ENCODE measurements at regions not wholly inside any gene's neighbourhood (a gene's known extent, or its start where the extent isn't known, plus 50 kb on each side); places are given as distances from the start of the nearest gene placed in this dataset.

DNA sequence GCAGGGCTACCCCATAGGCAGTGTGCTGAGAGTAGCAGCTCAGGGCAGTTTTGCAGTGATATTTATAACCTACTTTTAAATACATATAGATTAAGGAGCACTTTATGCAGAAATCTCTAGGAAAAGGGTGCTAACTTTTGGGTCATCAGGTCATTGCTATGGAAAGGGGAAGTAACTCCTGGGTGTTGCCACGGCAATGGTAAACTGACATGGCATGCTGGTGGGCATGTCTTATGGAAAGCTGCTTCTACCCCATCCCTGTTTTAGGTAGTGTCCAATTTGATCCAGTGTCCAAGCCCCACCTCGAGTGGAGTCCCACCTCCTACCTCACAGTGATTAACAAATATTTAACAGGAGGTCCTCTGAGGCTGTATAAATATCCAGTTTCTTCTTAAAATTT, 56.8 kb upstream of the XPA start:
- Histone ChIP-seq H3K4me2 (ENCODE audit: low read length) (no peak overlapping the region), H3K27ac (ENCODE audit: low read depth, low read length, poor library complexity, severe bottlenecking) (no peak overlapping the region), H3K9ac (ENCODE audit: low read length) (no peak overlapping the region), H3K79me2 (ENCODE audit: insufficient read depth, low read length) (no peaks in the 10 kb centered on the region), H3K4me3 (ENCODE audit: low read depth, low read length, poor library complexity, severe bottlenecking) (no peak overlapping the region), H3K4me1 (ENCODE audit: insufficient read depth, low read length, severe bottlenecking) (no peaks in the 10 kb centered on the region), H3K36me3 (ENCODE audit: insufficient read depth, low read length) (no peaks in the 10 kb centered on the region), H4K20me1 (ENCODE audit: insufficient read depth, low read length) (no peaks in the 10 kb centered on the region), H3K27me3 (ENCODE audit: insufficient read depth, low read length) (0 out of 2 replicates have a peak, but pooled peaks cover 4% of the 10 kb centered on the region), H2AFZ (ENCODE audit: low read length) (no peak overlapping the region), H3F3A (ENCODE audit: insufficient read depth, low read length) (no peaks in the 10 kb centered on the region), H3K9me3 (ENCODE audit: low read length) (no peaks in the 10 kb centered on the region), H3K9me2 (ENCODE audit: low read depth, low read length) (no peaks in the 10 kb centered on the region)
- TF ChIP-seq CTCF (IDR thresholded peaks at IDR 0.05; ENCODE audit: low read length) (no peak), EZH2 (IDR thresholded peaks at IDR 0.05; ENCODE audit: borderline replicate concordance, low read length) (no peak)

DNA sequence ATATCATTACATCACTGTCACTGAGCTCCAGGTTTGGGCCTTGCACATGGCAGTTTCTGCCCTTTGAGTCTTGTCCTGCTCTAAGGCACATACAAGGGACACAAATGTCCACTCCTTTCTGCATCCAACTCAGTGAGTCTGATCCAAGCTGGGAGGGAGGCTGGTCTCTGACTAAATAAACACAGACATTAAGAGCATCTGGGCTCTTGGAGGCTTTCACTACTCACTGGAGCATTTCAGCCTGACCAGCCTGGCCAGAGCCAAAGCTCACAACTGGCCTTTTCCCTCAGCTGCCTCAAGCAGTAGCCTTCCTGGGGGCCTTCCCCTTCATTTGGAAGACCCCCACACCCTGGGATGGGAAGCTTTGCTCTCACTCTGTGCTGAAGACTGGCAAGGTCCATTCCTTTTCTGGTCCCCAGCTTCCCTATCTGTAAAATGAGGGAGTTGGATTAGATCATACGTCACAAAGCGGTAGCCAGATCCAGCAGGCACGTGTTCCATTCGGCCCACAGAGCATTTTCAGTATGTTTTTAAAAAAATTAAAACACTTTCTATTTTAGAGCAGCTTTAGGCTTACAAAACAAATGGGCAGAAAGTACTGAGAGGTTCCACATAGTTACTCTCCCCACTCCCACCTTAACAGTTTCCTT, 58.6 kb upstream of the XPA start:
- Histone ChIP-seq H4K20me1 (ENCODE audit: insufficient read depth, low read length) (no peaks in the 10 kb centered on the region), H3F3A (ENCODE audit: insufficient read depth, low read length) (no peaks in the 10 kb centered on the region), H3K4me1 (ENCODE audit: insufficient read depth, low read length, severe bottlenecking) (no peaks in the 10 kb centered on the region), H3K9ac (ENCODE audit: low read length) (no peak overlapping the region), H2AFZ (ENCODE audit: low read length) (no peak overlapping the region), H3K27ac (ENCODE audit: low read depth, low read length, poor library complexity, severe bottlenecking) (no peak overlapping the region), H3K36me3 (ENCODE audit: insufficient read depth, low read length) (no peaks in the 10 kb centered on the region), H3K4me3 (ENCODE audit: low read depth, low read length, poor library complexity, severe bottlenecking) (no peak overlapping the region), H3K27me3 (ENCODE audit: insufficient read depth, low read length) (no peaks in the 10 kb centered on the region), H3K9me3 (ENCODE audit: low read length) (no peaks in the 10 kb centered on the region), H3K9me2 (ENCODE audit: low read depth, low read length) (no peaks in the 10 kb centered on the region), H3K79me2 (ENCODE audit: insufficient read depth, low read length) (no peaks in the 10 kb centered on the region), H3K4me2 (ENCODE audit: low read length) (no peak overlapping the region)
- TF ChIP-seq CTCF (IDR thresholded peaks at IDR 0.05; ENCODE audit: low read length) (no peak), EZH2 (IDR thresholded peaks at IDR 0.05; ENCODE audit: borderline replicate concordance, low read length) (no peak)

- Histone ChIP-seq H3K4me3 (ENCODE audit: low read depth, low read length, poor library complexity, severe bottlenecking) (no peak overlapping the region), H3K9ac (ENCODE audit: low read length) (no peak overlapping the region), H3K9me3 (ENCODE audit: low read length) (no peaks in the 10 kb centered on the region), H2AFZ (ENCODE audit: low read length) (no peak overlapping the region), H3K27me3 (ENCODE audit: insufficient read depth, low read length) (no peaks in the 10 kb centered on the region), H3K27ac (ENCODE audit: low read depth, low read length, poor library complexity, severe bottlenecking) (no peak overlapping the region), H3K79me2 (ENCODE audit: insufficient read depth, low read length) (no peaks in the 10 kb centered on the region), H3F3A (ENCODE audit: insufficient read depth, low read length) (no peaks in the 10 kb centered on the region), H3K9me2 (ENCODE audit: low read depth, low read length) (no peaks in the 10 kb centered on the region), H3K4me2 (ENCODE audit: low read length) (no peak overlapping the region), H3K4me1 (ENCODE audit: insufficient read depth, low read length, severe bottlenecking) (no peaks in the 10 kb centered on the region), H3K36me3 (ENCODE audit: insufficient read depth, low read length) (no peaks in the 10 kb centered on the region), H4K20me1 (ENCODE audit: insufficient read depth, low read length) (no peaks in the 10 kb centered on the region)
- TF ChIP-seq CTCF (IDR thresholded peaks at IDR 0.05; ENCODE audit: low read length) (no peak), EZH2 (IDR thresholded peaks at IDR 0.05; ENCODE audit: borderline replicate concordance, low read length) (no peak)
These were observed 59.9 kb upstream of the XPA start for GRCh38 chr9:97756991-97757390.
